IMR-90 (cell line): ENCODE measurements at regions not wholly inside any gene's neighbourhood (a gene's known extent, or its start where the extent isn't known, plus 50 kb on each side); places are given as distances from the start of the nearest gene placed in this dataset.

ENCODE experiments used
- ATAC-seq: fragments of 200-7000 bp; cut with Tn5 transposase; 2 replicates; pipeline ENCODE4 v1.9.1; 2020; ENCODE audit warnings: low read depth, mild to moderate bottlenecking, moderate library complexity
- BruUV-seq: library from RNA; stranded (reverse); fragments of 400-500 nt; replicated peaks from 2 replicates; lab custom pipeline; 2021; lab: Mats Ljungman, UMichigan
- CTCF ChIA-PET: fragments of 300-600 bp; formaldehyde crosslinking; extraction: SDS; loops from one replicate; lab custom pipeline; 2021; ENCODE audit warnings: antibody characterized with exemption; lab: Yijun Ruan, JAX
- POLR2A ChIA-PET: fragments of 300-600 bp; sonication (Branson Sonifier 250); formaldehyde crosslinking; loops from one replicate; lab custom pipeline; 2022; ENCODE audit warnings: antibody characterized with exemption; ENCODE audit not compliant: unreplicated experiment; lab: Charles Lee
- DNase-seq: peaks from one replicate; pipeline ENCODE4 v3.0.0; 2013
- H2AFZ ChIP-seq: replicated peaks from 2 replicates; pipeline ENCODE3; 2013; ENCODE audit warnings: low read length, mild to moderate bottlenecking; ENCODE audit not compliant: poor library complexity
- H2AK5ac ChIP-seq: 2 replicates; pipeline ENCODE4 v1.6.1; 2013; ENCODE audit warnings: low read depth, low read length, inconsistent platforms
- H2AK9ac ChIP-seq: replicated peaks from 2 replicates; pipeline ENCODE3; 2013; ENCODE audit warnings: mild to moderate bottlenecking, low read depth, low read length, moderate library complexity; ENCODE audit not compliant: poor library complexity
- H2BK120ac ChIP-seq: 2 replicates; pipeline ENCODE4 v1.6.1; 2013; ENCODE audit warnings: low read depth, low read length, inconsistent platforms
- H2BK15ac ChIP-seq: 3 replicates; pipeline ENCODE4 v1.6.1; 2013; ENCODE audit warnings: low read depth, low read length, inconsistent platforms
- H2BK20ac ChIP-seq: 2 replicates; pipeline ENCODE4 v1.6.1; 2013; ENCODE audit warnings: low read depth, mild to moderate bottlenecking, inconsistent platforms, low read length, moderate library complexity
- H2BK5ac ChIP-seq: 2 replicates; pipeline ENCODE4 v1.6.1; 2013; ENCODE audit warnings: mild to moderate bottlenecking, low read depth, low read length, inconsistent platforms; ENCODE audit not compliant: poor library complexity, severe bottlenecking
- H3K14ac ChIP-seq: replicated peaks from 2 replicates; pipeline ENCODE4 v1.6.1; 2013; ENCODE audit warnings: low read depth, low read length, inconsistent platforms
- H3K18ac ChIP-seq: 2 replicates; pipeline ENCODE4 v1.6.1; 2013; ENCODE audit warnings: low read depth, low read length, control low read depth
- H3K23ac ChIP-seq: 2 replicates; pipeline ENCODE4 v1.6.1; 2013; ENCODE audit warnings: low read depth, low read length, inconsistent platforms
- H3K27ac ChIP-seq: 2 replicates; pipeline ENCODE4 v1.5.1; 2013; ENCODE audit warnings: mild to moderate bottlenecking, control low read depth, low read length; ENCODE audit not compliant: insufficient read depth
- H3K27me3 ChIP-seq: 2 replicates; pipeline ENCODE4 v1.6.1; 2013; ENCODE audit warnings: low read length; ENCODE audit not compliant: control insufficient read depth, insufficient read depth
- H3K36me3 ChIP-seq: 2 replicates; pipeline ENCODE4 v1.6.1; 2013; ENCODE audit warnings: low read length, mixed read lengths; ENCODE audit not compliant: control insufficient read depth, insufficient read depth
- H3K4ac ChIP-seq: 2 replicates; pipeline ENCODE4 v1.6.1; 2013; ENCODE audit warnings: low read depth, low read length, inconsistent platforms
- H3K4me1 ChIP-seq: 2 replicates; pipeline ENCODE4 v1.6.1; 2013; ENCODE audit warnings: low read length, mixed read lengths; ENCODE audit not compliant: control insufficient read depth, insufficient read depth
- H3K4me2 ChIP-seq: 2 replicates; pipeline ENCODE4 v1.6.1; 2013; ENCODE audit warnings: low read depth, mild to moderate bottlenecking, control low read depth, low read length, moderate library complexity
- H3K4me3 ChIP-seq: 2 replicates; pipeline ENCODE4 v1.5.1; 2013; ENCODE audit warnings: low read depth, mild to moderate bottlenecking, control low read depth, low read length, moderate library complexity; ENCODE audit not compliant: insufficient read depth
- H3K56ac ChIP-seq: 2 replicates; pipeline ENCODE4 v1.6.1; 2013; ENCODE audit warnings: low read length, inconsistent platforms; ENCODE audit not compliant: insufficient read depth; ENCODE audit errors: extremely low read depth
- H3K79me1 ChIP-seq, 2 experiments: 2 replicates each; pipeline ENCODE4 v1.6.1; 2013; ENCODE audit warnings: low read length in 2 of 2, inconsistent platforms in 1 of 2, low read depth in 1 of 2
- H3K9ac ChIP-seq: 2 replicates; pipeline ENCODE4 v1.6.1; 2013; ENCODE audit warnings: low read depth, low read length, control low read depth
- H3K9me1 ChIP-seq: 2 replicates; pipeline ENCODE4 v1.6.1; 2013; ENCODE audit warnings: low read length, inconsistent platforms; ENCODE audit not compliant: insufficient read depth
- H3K9me3 ChIP-seq: 2 replicates; pipeline ENCODE4 v1.6.1; 2013; ENCODE audit warnings: low read length; ENCODE audit not compliant: control insufficient read depth, insufficient read depth
- H4K20me1 ChIP-seq: 2 replicates; pipeline ENCODE4 v1.6.1; 2013; ENCODE audit warnings: low read length, inconsistent platforms; ENCODE audit not compliant: insufficient read depth
- H4K5ac ChIP-seq: 2 replicates; pipeline ENCODE4 v1.6.1; 2013; ENCODE audit warnings: mild to moderate bottlenecking, low read depth, low read length, control low read depth
- H4K8ac ChIP-seq, 2 experiments: 2 replicates each; pipeline ENCODE4 v1.6.1; 2013; ENCODE audit warnings: low read depth in 2 of 2, low read length in 2 of 2, control low read depth in 1 of 2, inconsistent platforms in 1 of 2
- H4K91ac ChIP-seq: 2 replicates; pipeline ENCODE4 v1.6.1; 2013; ENCODE audit warnings: low read depth, low read length, inconsistent platforms; ENCODE audit not compliant: insufficient read depth
- BHLHE40 ChIP-seq: fragments of 150-350 bp; IDR thresholded peaks from 2 replicates; pipeline ENCODE4 v1.6.1; 2016; ENCODE audit warnings: mild to moderate bottlenecking, low read depth, low read length
- CEBPB ChIP-seq: IDR thresholded peaks from 2 replicates; pipeline ENCODE4 v1.6.1; 2012; ENCODE audit warnings: low read depth, low read length, improper control_type of control experiment
- CHD1 ChIP-seq: IDR thresholded peaks from 2 replicates; pipeline ENCODE4 v1.6.1; 2012; ENCODE audit warnings: low read depth, low read length, improper control_type of control experiment
- FOS ChIP-seq: fragments of 150-350 bp; IDR thresholded peaks from 2 replicates; pipeline ENCODE4 v1.6.1; 2016; ENCODE audit warnings: low read depth, low read length
- MAFK ChIP-seq: IDR thresholded peaks from 2 replicates; pipeline ENCODE4 v1.6.1; 2012; ENCODE audit warnings: low read depth, low read length, improper control_type of control experiment
- MAZ ChIP-seq: IDR thresholded peaks from 2 replicates; pipeline ENCODE4 v1.6.1; 2012; ENCODE audit warnings: low read depth, mild to moderate bottlenecking, low read length, improper control_type of control experiment, moderate library complexity, borderline replicate concordance
- POLR2A ChIP-seq: IDR thresholded peaks from 2 replicates; pipeline ENCODE4 v1.6.1; 2012; ENCODE audit warnings: mild to moderate bottlenecking, low read depth, low read length
- SMC3 ChIP-seq: fragments of 150-350 bp; IDR thresholded peaks from 2 replicates; pipeline ENCODE4 v1.6.1; 2016; ENCODE audit warnings: low read depth, mild to moderate bottlenecking, antibody characterized with exemption, low read length, moderate library complexity
- WGBS, 2 experiments: methylation state at CpG; one replicate each; pipeline versions ENCODE4 v1.1.5 to v1.1.7; 2013; ENCODE audit warnings: missing lambda C conversion rate in 2 of 2; ENCODE audit not compliant: insufficient read length in 1 of 2; ENCODE audit errors: extremely low coverage in 2 of 2; 5-methylcytosine and 5-hydroxymethylcytosine counted together
- dilution Hi-C: fragments of 300-500 bp; cut with HindIII; formaldehyde crosslinking; loops from one replicate; pipeline ENCODE4 v1.14.3; 2018; ENCODE audit warnings: low sequenced_read_pairs; ENCODE audit not compliant: unreplicated experiment
- in situ Hi-C: fragments of 300-500 bp; cut with MboI; formaldehyde crosslinking; loops from 3 replicates; pipeline ENCODE4 v1.14.3; 2019; ENCODE audit warnings: low sequenced_read_pairs, inconsistent platforms, mixed read lengths
- intact Hi-C: fragments of 100-400 bp; cut with micrococcal nuclease; formaldehyde crosslinking; loops from 2 replicates; pipeline ENCODE4 v1.10.0; 2022
- TF ChIP-seq, protein P1 (sequence below): conservative IDR thresholded peaks from 2 replicates; pipeline ENCODE4 v1.5.1; 2012; ENCODE audit warnings: mild to moderate bottlenecking, low read depth, low read length, improper control_type of control experiment
- TF ChIP-seq, protein P2 (sequence below): fragments of 150-350 bp; IDR thresholded peaks from 2 replicates; pipeline ENCODE4 v1.6.1; 2016; ENCODE audit warnings: low read depth, mild to moderate bottlenecking, low read length, moderate library complexity, borderline replicate concordance

DNA sequence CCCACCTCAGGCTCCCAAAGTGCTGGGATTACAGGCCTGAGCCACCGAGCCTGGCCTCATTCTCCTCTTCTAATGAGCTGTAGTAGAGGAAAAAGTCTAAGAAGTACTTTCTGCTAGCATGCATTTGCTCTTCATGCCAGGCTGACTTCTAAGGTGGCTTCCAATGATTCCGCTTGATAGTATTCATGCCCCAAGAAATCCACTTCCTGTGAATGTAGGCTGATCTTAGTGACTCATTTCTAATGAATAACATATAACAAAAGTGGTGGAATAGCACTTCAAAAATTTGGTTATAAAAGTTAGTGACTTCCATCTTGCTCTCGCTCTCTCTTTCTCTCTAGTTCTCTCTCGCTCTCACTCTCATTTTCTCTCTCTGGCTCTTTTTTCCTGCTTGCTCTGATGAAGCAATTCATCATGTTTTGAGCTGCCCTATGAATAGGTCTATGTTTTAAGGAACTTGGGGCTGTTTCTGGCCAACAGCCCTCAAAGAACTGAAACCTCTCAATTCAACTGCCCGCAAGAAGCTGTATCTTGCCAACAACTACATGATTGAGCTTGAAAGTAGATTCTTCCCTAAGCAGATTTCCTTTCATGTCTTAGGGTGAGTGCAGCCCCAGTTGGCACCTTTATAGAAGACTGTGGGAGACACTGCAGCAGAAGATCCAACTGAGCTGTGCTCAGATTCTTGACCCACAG lies 282.9 kb downstream of the RMST start:
- peaks cover 7% of the 10 kb centered on the region for H3K9me3 ChIP-seq
- no peak overlapping the region for H3K9ac ChIP-seq
- H3K4me2 ChIP-seq = no peak overlapping the region
- H4K5ac ChIP-seq = no peak overlapping the region
- ATAC-seq = no peak
- no peak overlapping the region for H4K91ac ChIP-seq
- ChIA-PET POLR2A (no interaction called here), CTCF (no interaction called here)
- H3K4me3 ChIP-seq = no peak overlapping the region
- dilution Hi-C loops = no loop called here
- H3K79me1 ChIP-seq = no peaks in the 10 kb centered on the region
- H3K27ac ChIP-seq = no peak overlapping the region
- DNase-seq = no peak
- no peak overlapping the region for H3K14ac ChIP-seq
- no peak for TF ChIP-seq CEBPB
- no peak for TF ChIP-seq CHD1
- no peak for TF ChIP-seq BHLHE40
- TF ChIP-seq, protein P1, sequence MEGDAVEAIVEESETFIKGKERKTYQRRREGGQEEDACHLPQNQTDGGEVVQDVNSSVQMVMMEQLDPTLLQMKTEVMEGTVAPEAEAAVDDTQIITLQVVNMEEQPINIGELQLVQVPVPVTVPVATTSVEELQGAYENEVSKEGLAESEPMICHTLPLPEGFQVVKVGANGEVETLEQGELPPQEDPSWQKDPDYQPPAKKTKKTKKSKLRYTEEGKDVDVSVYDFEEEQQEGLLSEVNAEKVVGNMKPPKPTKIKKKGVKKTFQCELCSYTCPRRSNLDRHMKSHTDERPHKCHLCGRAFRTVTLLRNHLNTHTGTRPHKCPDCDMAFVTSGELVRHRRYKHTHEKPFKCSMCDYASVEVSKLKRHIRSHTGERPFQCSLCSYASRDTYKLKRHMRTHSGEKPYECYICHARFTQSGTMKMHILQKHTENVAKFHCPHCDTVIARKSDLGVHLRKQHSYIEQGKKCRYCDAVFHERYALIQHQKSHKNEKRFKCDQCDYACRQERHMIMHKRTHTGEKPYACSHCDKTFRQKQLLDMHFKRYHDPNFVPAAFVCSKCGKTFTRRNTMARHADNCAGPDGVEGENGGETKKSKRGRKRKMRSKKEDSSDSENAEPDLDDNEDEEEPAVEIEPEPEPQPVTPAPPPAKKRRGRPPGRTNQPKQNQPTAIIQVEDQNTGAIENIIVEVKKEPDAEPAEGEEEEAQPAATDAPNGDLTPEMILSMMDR = no peak
- TF ChIP-seq FOS = no peak
- TF ChIP-seq SMC3 = no peak
- TF ChIP-seq, protein P2, sequence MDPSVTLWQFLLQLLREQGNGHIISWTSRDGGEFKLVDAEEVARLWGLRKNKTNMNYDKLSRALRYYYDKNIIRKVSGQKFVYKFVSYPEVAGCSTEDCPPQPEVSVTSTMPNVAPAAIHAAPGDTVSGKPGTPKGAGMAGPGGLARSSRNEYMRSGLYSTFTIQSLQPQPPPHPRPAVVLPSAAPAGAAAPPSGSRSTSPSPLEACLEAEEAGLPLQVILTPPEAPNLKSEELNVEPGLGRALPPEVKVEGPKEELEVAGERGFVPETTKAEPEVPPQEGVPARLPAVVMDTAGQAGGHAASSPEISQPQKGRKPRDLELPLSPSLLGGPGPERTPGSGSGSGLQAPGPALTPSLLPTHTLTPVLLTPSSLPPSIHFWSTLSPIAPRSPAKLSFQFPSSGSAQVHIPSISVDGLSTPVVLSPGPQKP = no peak
- no peak for TF ChIP-seq POLR2A
- TF ChIP-seq MAZ = no peak
- TF ChIP-seq MAFK = no peak
- no peak overlapping the region for H2BK5ac ChIP-seq
- H2BK20ac ChIP-seq = no peak overlapping the region
- H2AFZ ChIP-seq = no peak overlapping the region
- H2AK9ac ChIP-seq = no peak overlapping the region
- no peak overlapping the region for H4K8ac ChIP-seq
- H3K56ac ChIP-seq = no peak overlapping the region
- H3K4me1 ChIP-seq = no peaks in the 10 kb centered on the region
- in situ Hi-C loops = no loop called here
- H4K20me1 ChIP-seq = no peaks in the 10 kb centered on the region
- H3K27me3 ChIP-seq = no peaks in the 10 kb centered on the region
- no peak overlapping the region for H2AK5ac ChIP-seq
- no peak overlapping the region for H3K23ac ChIP-seq
- H2BK120ac ChIP-seq = no peak overlapping the region
- no peaks in the 10 kb centered on the region for H3K36me3 ChIP-seq
- H2BK15ac ChIP-seq = no peak overlapping the region
- no peak overlapping the region for H3K18ac ChIP-seq
- H3K4ac ChIP-seq = no peak overlapping the region
- intact Hi-C loops = no loop called here
- no TSS peak for BruUV-seq
- H3K9me1 ChIP-seq = no peaks in the 10 kb centered on the region
- no CpG with 5 or more reads among the region's 5 CpGs for WGBS, 2 experiments
